Dermis microvascular lymphatic vessel endothelial cell (primary cell): ENCODE measurements at regions not wholly inside any gene's neighbourhood (a gene's known extent, or its start where the extent isn't known, plus 50 kb on each side); places are given as distances from the start of the nearest gene placed in this dataset.
"Not testable (repeated sequence)": the region's sequence is repeated elsewhere in the genome, so short reads cannot be mapped to it uniquely, and the experiment has no call there.

Experiments used
- DNase-seq, 2 donors: peaks; one replicate each; pipeline versions ENCODE4 v3.0.0 to v3.0.0-alpha.2; 2010; ENCODE audit warnings: low read depth in 2 of 2

- DNase-seq, result not testable (repeated sequence)
These were observed 195.3 kb downstream of the KLRB1 start for GRCh38 chr12:9412459-9412858.

- not testable (repeated sequence) for DNase-seq
These were observed 196.0 kb downstream of the KLRB1 start for GRCh38 chr12:9411616-9412268.

- DNase-seq, result peak; percentile 61 to 83
These were observed 199.2 kb upstream of the PZP start for GRCh38 chr12:9407425-9407748.

- DNase-seq, result no peak
These were observed 198.6 kb upstream of the PZP start for GRCh38 chr12:9406564-9407424.

GRCh38 chr12:9405886-9406563 is 197.8 kb upstream of the PZP start:
- DNase-seq, result no peak

DNA sequence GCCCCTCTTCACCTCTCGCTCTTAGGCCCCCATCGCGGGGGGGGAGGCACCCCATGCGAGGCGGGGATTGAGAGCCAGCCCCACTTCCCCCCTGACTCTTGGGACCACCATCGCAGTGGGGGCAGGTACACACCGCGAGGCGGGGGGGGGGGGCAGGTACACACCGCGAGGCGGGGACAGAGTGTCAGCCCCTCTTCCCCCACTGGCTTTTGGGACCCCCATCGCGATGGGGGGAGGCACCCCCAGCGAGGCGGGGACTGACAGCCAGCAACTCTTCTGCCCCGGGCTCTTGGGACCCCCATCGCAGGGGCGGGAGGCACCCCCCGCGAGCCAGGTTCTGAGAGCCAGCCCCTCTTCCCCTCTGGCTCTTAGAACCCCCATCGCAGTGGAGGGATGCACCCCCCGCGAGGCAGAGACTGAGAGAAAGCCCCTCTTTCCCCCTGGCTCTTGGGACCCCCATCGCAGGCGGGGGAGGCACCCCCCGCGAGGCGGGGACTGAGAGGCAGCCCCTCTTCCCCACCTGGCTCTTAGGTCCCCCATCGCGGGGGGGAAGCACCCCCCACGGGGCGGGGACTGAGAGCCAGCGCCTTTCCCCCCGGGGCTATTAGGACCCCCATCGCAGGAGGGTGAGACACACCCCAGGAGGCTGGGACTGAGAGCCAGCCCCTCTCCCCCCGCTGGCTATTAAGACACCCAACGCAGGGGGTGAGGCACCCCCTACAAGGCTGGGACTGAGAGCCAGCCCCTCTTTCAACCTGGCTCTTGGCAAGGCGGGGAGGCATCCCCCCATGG is 196.5 kb upstream of the PZP start:
- DNase-seq, result no peak

DNA sequence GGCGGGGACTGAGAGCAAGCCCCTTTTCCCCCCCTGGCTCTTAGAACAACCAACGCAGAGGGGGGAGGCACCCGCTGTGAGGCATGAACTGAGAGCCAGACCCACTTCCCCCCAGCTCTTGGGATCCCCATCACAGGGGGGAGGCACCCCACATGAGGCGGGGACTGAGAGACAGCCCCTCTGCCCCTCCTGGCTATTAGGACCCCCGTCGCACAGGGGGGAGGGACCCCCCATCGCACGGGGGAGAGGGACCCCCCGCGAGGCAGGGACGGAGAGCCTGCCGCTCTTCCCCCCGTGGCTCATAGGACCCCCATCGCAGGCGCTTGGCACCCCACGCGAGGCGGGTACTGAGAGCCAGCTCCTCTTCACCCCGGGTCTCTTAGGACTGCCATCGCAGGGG is 195.8 kb upstream of the PZP start:
- no peak for DNase-seq

- DNase-seq, result not testable (repeated sequence)
These were observed 194.3 kb upstream of the PZP start for GRCh38 chr12:9402432-9403040.

GRCh38 chr12:9396367-9396766 is 188.2 kb upstream of the PZP start:
- DNase-seq, result not testable (repeated sequence)

- not testable (repeated sequence) for DNase-seq
These were observed 187.0 kb upstream of the PZP start for GRCh38 chr12:9395220-9395619.

DNA sequence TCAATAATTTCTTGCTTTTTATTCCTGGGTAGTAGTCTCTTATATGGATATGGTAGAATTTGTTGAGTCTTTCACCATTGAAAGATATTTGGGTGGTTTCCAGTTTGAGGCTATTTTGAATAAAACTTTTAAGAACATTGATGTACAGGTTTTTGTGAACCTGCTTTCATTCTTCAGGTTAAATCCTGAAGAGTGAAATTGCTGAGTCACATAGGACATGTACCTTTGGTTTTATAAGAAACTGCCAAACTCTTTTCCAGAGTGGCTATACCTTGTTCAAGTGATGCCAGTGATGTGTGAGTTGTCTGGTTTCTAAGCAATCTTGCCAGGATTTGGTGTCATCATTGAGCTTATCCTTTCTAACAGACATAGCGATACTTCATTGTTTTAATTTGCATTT is 184.6 kb upstream of the PZP start:
- DNase-seq, result no peak

GRCh38 chr12:9391815-9392214 is 183.6 kb upstream of the PZP start:
- DNase-seq, result no peak

GRCh38 chr12:9390761-9391160 is 182.6 kb upstream of the PZP start:
- DNase-seq, result peak; percentile 32 to 72

- DNase-seq, result no peak
These were observed 181.6 kb upstream of the PZP start for GRCh38 chr12:9389796-9390195.

GRCh38 chr12:9388379-9388778 is 180.2 kb upstream of the PZP start:
- no peak for DNase-seq

DNA sequence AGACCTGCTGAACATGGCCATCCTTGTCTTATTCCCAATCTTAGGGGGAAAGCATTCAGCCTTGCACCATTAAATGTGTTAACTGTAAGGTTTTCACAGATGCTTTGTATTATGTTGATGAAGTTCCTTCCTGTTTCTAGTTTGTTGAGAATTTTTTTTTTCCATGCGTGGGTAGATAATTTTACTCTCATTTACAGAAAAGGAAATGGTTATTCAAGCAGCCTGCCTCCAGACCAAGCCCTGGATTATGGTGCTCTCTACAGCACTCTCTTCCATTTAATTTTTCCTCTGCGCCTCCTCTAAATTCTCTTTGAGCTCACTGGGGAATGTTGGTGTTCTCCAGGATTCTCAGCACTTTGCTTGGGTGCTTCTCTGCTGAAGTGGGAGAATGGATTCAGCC is 179.3 kb upstream of the PZP start:
- no peak for DNase-seq

DNA sequence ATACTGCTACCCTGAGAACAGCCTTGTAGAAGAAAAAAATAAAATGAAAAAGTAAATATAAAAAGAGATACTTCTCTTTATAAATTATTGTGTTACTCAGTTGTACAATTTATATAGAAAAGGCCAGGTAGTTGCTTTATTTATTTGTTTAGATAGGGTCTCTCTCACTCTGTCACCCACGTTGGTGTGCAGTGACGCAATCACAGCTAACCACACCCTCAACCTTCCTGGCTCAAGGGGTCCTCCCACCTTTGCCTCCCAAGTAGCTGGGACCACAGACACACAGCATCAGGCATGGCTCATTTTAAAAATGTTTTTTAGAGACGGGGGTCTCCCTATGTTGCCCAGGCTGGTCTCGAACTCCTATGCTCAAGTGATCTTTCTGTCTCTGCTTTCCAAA is 175.4 kb upstream of the PZP start:
- no peak for DNase-seq

GRCh38 chr12:9381619-9382018 is 173.4 kb upstream of the PZP start:
- DNase-seq, result no peak

GRCh38 chr12:9380650-9381049 is 172.5 kb upstream of the PZP start:
- DNase-seq, result no peak

- no peak for DNase-seq
These were observed 171.0 kb upstream of the PZP start for GRCh38 chr12:9379023-9379742.

DNA sequence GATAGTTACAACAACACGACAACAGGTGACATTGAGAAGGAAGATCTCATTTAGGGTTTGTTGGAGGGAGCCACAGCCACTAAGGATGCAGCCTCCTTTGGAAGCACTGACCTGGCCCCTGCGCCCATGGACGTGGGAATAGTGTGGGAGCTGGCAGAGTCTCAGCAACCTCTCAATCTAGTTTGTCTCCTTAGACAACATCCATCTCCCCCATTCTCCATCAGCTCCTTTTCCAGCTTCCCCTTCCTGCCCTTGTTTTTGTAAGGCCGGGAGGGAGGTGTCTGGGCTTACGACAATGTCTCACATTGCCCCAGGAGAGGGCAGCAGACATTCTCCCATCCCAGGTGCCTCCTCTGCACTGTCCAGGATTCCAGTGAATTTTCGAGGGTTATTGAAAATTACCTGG is 170.2 kb upstream of the PZP start:
- DNase-seq, result peak; percentile 53 to 57
